NOMO-1 treated with dmso at 0.1 percent for 144 hours (cell line): ENCODE measurements at regions not wholly inside any gene's neighbourhood (a gene's known extent, or its start where the extent isn't known, plus 50 kb on each side); places are given as distances from the start of the nearest gene placed in this dataset.
"Not testable (repeated sequence)": the region's sequence is repeated elsewhere in the genome, so short reads cannot be mapped to it uniquely, and the experiment has no call there.

Source experiments
- DNase-seq: peaks from one replicate; lab custom pipeline; 2025; ENCODE audit not compliant: unreplicated experiment; lab: John Stamatoyannopoulos, UW

DNA sequence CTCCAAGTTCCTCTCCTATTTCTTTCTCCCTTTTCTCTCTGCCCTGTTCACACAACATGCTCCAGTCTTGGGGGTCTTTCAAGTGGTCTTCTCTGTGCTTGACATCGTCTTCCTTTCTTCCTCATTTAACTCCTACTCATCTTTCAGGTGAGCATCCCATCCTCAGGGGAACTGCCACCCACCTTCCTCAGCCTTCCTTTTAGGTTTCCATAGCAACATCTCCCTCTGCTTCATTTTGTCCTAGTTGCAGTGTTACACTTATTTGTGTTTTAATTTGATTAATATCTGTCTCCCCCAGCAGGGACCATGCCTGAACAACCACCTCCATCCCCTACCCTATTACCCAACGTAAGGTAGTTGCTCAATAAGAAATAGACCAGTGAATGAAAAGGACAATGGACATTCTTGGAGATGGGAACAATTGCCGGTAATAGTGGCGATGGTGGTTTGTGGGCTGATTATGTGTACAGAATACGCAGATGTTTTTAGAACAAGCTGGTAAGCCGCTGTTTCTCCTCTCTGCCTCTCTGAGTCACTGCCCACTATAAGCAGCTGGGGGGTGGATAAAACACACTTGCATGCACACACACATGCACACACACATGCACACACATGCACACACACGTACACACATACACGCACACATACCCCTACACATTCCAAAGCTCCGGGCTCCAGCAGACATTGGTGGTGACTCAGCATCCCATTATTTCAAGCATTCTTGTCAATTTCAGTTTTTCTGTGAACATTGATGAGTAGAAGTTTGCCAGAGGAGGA lies 251.6 kb downstream of the GATA3 start:
- no peak for DNase-seq

DNA sequence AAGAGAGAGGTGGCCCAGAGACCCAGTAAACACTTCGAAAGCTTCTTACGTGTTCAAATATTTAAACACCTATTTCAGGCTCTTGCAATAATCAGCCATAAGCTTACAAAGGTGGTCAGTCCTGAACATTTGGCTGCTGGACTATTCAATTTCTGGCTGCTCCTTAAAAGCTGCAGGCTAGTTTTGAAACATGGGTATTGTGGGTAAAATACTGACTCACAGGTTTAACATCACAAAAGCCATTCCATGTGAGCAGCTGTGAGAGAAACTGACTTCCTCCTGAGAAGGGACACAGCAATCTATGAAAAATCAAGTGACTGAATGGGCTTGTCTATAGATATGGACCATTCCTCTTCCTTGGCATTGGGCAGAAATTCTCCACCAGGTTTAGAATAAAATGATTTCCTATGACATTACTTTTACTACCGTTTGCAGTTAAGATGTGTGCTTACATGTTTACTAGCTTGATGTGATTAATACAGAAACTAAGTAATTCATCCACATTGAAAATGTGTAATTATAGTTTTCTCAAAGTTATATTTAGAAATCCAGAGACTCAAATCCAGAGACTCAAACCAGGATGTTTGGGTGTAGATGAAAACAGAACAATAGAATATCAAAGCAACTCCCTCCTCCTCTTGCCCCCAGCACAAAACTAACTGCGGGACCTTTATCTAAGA lies 252.3 kb downstream of the GATA3 start:
- no peak for DNase-seq

DNA sequence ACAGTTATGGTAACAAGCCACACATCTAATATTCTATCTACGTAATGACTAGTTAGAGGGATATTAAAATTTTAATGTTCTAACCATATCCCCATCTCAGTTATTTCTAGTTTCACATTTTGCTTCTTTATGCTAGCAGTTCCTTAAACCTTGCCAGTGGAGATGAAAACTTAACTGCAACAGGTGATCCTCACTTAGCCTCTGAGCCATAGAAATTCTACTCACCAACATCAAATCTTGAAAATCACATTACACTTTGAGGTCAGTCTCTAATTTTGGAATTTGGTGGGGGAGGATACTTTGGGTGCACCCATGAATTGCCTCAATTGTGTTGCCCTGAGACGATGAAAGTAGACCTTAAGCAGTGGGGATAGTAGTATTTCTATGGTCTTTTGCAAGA lies 256.4 kb downstream of the GATA3 start:
- no peak for DNase-seq

DNA sequence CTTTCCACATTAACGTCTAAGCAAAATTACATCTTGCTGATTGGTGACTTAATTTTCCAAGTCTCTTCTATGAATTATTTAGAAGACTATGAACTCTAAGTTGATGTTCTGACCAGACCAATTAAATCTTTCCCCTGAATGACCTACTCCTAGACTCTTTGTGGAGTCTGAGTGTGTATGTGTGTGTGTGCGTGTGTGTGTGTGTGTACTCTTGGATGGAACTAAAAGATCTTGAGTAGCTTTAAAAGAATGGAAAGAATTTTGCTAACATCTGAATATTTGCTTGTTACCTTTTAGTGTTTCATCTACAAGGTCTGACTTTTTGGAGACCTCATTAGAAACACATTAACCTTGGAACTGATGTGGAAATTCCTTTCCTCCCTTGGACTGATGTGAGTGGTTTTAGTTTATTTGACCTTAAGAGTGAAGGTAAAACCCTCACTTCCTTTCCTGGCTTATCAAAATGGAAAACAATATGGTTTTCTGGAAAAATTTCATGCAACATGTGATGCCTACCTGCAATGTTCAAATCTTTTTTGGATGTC lies 257.1 kb downstream of the GATA3 start:
- no peak for DNase-seq

DNA sequence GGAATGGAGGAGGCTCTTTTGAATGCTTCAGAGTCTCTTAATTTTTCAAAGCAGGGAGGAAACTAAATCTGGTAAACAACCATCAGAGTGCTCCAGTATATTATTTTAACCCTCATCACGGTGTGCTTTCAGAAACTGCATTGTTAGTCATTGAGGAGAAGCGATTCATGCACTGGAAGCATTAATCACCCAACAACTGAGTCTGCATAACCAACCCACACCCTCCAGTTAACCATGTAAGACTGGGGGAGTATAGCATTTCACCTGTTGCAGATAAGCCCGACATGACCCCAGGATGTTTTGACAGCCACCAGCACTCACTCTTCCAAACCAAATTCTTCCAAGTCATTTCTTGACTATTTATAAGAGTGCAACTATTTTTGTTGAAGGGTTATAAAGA lies 257.6 kb downstream of the GATA3 start:
- DNase-seq = no peak

DNA sequence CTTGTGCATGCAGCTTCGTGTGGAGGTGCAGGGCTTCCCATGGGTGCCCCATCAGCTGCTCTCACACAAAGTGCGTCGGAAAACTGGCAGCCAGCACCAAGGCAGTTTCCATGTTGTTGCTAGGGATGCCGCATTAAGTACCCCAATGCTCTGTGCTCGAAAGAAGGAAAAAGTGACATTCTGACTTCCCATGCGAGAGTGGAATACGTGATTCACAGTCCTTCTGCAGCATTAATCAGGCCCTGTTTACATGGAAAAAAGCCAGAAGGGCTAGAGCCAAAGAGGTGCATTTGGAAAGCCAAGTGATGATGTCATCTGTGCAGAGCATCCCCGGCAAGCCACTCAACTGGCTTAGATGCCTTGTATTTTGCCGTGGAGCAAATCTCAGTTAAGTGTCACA lies 258.3 kb downstream of the GATA3 start:
- no peak for DNase-seq

DNA sequence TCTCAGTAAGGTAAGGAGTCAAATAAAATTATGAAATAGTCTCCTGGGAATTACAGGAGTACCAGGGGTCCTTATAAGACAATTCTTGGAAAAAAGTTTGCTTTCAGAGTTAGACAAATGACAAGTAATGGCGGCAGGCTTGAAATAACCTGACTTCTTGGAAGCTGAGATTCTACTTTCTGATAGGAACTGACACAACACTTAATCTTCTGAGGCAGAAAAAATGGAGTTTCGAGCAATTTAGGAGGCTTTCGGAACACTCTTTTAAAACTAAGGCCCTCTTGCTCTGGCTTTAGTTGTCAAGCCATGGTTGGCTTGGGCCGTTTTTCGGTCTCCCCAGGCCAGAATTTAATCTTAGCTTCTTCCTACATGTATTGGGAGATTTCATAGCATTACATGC lies 260.0 kb downstream of the GATA3 start:
- no peak for DNase-seq

DNA sequence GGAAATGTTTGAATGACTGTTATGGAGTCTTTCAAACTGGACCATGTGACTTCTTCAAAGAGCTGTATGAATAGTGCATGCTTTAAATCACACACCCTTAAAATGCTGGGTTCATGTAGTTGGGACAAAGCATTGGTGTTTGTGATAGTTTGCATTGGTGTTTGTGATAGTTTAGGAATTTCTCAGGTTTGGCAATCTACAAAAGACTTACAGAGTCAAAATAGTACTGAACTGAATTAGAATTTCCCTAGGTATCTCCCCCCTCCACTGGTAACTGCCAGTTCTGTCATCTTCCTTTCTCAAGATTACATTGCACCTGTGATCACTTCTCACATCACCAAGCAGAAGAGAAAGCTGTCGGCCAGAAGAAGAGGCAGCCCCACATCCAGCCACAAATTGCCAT lies 261.1 kb downstream of the GATA3 start:
- no peak for DNase-seq

DNA sequence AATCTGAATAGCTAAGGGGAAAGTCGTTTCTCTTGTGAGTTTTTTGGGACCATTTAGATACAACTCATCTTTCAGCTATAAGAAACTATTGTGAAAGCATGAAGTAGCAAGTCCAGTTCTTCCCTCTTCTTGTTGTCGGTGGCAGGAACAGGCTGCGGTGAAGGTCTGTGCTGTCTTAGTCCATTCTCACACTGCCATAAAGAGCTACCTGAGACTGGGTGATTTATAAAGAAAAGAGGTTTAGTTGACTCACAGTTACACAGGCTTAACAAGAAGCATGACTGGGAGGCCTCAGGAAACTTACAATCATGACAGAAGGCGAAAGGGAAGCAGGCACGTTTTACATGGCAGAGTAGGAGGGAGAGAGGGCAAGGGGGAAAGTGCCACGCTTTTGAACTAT lies 261.8 kb downstream of the GATA3 start:
- no peak for DNase-seq

DNA sequence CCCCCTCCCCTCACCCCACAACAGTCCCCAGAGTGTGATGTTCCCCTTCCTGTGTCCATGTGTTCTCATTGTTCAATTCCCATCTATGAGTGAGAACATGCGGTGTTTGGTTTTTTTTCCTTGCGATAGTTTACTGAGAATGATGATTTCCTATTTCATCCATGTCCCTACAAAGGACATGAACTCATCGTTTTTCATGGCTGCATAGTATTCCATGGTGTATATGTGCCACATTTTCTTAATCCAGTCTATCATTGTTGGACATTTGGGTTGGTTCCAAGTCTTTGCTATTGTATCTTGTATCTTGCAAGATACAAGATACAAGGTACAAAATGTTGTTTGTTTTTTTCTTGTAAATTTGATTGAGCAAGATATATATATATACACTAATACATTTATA lies 263.9 kb downstream of the GATA3 start:
- not testable (repeated sequence) for DNase-seq

DNA sequence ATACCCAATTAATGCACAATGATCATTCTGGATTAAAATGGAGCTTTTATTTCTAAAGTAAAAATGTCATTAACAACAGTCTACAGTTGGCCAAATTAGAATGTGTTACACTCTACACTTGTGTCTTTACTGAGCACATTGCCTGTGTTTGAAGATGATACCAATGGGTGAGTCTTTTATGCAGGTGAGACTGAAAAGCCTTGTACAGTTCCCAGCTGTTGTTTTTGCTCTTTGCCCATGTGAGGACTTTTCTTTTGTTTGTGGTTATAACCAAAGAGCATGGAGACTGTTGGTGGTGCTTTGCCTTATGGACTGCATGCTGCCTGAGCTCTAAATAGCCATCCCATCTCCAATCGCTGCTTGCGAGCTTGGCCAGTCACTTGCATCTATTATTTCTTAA lies 264.5 kb downstream of the GATA3 start:
- no peak for DNase-seq

DNA sequence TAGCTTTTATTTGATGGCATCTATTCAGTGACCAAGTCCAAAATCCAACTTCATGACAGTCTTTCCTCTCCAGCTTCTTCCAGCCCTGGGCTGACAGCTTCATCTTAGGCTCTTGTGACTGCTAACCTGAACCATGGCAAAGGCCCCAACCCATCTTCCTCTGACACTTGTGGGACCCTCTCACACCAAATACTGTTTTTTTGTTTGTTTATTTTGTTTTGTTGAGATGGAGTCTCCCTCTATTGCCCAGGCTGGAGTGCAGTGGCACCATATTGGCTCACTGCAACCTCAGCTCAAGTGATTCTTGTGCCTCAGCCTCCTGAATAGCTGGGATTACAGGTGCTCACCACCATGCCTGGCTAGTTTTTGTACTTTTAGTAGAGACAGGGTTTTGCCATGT lies 265.2 kb downstream of the GATA3 start:
- no peak for DNase-seq

DNA sequence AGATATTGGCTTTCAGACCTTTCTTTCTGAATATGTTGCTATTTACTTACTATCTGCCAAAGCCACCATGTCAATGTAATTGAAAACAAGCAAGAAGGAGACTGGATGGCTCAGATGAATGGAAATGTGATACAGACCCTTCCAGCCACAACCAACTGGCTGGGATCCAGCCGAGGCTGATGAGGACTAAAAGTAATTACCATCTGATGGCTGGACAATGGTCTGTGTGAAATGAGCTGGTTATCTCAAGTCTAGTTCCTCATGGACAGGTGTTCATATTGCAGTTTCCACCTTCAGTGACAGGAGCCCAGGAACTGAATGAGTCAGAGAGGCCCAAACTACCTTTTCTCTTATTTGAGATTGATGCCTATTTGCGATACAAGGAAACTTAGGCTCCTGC lies 267.5 kb downstream of the GATA3 start:
- no peak for DNase-seq

DNA sequence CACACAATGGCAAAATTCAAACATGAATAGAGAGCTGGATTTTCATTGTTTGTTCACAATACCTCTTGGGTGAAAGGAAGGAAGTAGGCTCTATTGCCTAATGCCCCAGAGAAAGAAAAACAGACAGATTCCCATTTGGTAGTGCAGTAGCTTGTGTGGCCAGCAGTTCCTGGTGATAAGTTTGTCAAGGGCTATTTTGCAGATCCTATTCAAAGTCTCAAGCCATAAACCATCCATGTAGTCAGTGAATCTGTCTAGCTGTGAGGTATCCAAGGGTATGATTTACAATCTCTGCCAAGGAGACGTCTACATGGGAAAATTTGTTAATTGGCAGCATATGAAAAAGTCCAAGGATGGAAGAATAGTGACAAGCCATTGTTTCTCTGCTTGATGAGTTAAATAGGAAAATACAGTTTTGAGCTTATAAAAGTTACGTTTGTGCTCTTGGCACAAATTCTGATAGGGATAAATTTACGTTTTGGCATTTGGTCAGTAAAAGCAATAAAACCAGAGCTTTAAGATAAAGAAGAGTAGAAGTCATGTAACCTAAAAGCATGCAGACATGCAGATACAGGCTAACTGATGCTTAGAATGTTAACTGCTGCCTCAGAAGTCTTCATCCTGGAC lies 269.1 kb downstream of the GATA3 start:
- no peak for DNase-seq

DNA sequence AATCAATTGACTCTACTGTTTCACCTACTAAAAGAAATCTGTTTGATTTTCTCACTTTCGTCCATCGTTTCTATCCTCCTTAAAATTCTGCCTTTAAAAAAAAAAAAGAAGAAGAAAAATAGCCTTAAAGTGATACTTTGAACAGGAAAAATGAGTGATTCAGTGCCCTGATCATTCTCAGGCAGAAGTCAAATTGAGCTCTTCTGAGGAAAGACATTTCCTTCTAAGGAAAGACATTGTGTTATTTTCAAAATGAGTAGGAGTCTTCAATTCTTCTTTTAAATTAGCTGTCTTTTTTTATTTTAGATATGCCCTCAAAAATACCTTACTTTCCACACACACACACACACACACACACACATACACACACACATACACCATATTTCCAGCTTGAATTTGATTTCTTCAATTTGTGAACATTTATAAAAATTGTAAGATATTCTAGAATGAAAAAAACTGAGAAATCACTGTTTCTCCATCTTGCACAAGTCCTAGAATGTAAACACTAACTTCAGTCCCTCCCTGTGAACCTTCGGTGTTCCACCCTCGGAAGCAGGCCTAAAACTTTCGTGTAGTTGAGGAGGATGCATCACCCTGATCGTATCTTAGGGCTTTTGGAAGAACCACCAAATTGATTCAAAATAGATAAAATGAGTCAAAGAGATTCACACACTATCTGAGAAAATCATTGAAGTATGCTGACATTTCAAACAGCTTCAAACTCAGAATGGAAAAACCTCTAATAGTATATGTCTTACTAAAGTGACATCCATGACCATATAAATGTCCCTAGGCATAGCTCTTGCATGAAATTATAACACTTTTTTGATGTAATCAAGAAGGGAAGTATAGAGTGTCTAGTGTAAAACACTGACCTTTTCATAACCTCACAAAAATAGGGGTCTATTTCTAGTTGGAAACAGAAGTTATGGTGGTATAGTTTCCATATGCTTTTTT lies 270.8 kb downstream of the GATA3 start:
- DNase-seq = no peak

DNA sequence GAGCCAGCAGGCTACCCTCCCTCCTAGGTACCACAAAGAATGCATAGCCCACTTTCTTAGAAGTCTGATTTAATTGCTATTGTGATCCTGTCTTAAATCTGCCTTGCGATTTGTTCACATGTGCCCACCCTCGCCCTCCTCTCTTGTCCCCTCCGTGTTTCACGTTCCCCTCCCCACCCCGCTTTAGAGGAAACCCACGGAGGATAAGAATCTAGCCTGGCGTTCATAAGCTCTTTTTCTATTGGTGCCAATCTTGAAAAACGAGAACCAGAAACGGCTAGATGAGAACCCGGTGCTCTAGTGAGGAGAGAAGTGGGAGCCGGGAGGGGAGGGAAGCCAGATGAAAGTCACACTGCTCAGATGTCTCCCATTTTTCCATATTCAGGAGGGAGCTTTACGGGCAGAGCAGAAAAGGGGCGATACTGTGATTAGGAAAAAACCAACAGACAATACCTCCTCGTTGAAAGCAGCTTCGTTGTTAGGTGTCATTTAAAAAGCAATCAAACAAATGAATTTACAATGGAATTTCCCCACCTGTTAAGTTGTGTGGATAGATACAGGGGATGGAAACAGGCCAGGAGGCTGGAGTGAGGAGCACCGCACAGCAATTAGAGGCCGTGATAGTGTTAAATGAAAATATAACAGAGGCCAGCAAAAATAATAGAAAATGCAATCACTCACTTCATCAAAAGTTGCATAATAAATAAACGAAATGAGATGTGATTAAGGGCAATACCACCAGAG lies 272.1 kb downstream of the GATA3 start:
- no peak for DNase-seq

DNA sequence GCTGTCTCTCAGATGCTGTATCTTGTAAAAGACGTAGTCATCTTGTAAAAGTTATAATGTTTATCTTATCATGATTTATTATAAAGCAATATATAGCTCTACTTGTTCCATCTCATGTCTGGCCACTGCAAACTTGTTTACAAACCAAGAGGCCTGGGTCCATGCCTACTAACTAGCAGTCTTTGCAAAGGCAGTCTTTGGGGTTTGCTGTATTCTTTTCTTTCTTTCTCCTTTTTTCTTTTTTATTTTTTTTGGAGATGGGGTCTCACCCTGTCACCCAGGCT lies 272.6 kb downstream of the GATA3 start:
- DNase-seq = no peak

DNA sequence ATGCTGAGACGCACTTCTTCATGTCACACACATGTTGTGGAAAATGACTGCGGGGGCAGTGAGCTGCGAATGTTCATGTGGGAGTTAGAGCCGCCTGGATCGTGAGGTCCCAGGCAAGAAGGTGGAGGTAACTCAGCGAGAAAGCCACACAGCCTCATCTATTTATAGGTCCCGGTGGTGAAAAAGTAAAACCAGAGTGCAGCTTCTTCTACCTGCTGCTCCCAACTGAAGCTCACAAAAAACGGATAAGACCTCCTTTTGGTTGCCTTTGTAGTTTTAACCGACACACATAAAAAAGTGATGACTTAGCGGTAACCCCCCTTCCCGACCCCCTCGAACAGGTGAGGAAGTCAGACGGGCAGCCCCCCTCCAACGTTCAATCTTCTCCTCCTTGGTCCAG lies 276.9 kb downstream of the GATA3 start:
- DNase-seq = no peak

DNA sequence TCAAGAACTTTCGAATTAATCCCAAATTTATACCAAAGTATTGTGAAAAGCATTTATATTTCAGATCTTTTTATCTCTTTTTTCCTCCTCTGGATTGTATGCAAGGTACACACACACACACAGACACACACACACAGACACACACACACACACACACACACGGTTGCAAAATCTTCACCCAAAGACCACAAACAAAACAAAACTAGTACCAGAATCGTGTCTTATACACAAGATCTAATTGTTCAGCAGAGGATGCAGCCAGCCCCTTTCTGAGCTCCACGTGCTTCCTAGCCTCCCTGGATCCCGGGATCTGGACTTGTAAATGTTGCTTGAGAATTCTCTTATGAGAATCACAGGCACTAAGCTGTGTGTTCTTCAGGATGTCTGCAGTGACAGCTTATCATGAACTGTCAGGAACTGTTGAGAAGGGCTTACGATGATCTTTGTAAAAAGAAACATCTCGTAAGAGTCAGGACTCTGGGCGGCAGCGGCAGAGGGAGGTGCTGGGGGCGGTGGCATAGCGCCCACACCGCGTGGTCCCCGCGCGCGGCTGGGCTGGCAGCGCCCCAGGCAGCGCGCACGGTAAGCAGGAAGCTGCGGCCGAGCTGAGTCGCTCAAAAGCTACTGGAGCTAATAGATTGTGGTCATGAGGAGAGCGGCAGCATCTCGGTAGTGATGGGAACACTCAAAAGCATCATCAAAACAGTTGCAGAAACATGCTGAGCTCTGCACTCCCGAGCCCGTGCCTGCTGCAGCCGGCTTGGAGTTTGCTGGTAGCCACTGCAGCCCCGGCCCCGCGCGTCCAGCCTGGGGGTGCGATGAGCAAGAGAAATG lies 277.6 kb downstream of the GATA3 start:
- no peak for DNase-seq

DNA sequence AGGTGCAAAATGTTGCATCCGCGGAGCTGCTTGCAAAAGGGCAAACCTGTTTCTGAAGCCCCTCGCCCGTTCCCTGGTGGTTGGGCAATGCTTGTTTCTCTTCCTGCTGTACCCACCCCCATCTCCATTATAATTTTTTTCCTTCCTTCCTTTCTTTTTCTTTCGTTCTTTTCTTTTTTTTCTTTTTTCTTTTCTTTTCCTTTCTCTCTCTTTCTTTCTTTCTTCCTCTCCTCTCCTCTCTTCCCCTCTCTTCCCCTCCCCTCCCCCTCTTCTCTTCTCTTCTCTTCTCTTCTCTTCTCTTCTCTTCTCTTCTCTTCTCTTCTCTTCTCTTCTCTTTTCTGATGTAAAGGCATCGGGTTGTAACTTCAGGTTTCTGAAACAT lies 278.2 kb downstream of the GATA3 start:
- no peak for DNase-seq
